HL-60 (cell line): ENCODE measurements at regions not wholly inside any gene's neighbourhood (a gene's known extent, or its start where the extent isn't known, plus 50 kb on each side); places are given as distances from the start of the nearest gene placed in this dataset.
"Not testable (repeated sequence)": the region's sequence is repeated elsewhere in the genome, so short reads cannot be mapped to it uniquely, and the experiment has no call there.

Experiments
- DNase-seq, 2 experiments: peaks; one replicate each; pipeline ENCODE4 v3.0.0-alpha.2; 2010 to 2020; ENCODE audit warnings: low read depth in 1 of 2, low spot score in 1 of 2
- H3K27ac ChIP-seq: fragments of 250-450 bp; sonication (Bioruptor Pico); replicated peaks from 2 replicates; pipeline ENCODE4 v1.5.1; 2020; ENCODE audit warnings: mild to moderate bottlenecking, moderate library complexity
- H3K27me3 ChIP-seq: fragments of 250-450 bp; sonication (Bioruptor Pico); 2 replicates; pipeline ENCODE4 v1.5.1; 2021; ENCODE audit warnings: mild to moderate bottlenecking, moderate library complexity; ENCODE audit not compliant: insufficient read depth, poor library complexity, severe bottlenecking
- H3K4me3 ChIP-seq: replicated peaks from 2 replicates; pipeline ENCODE4 v1.5.1; 2011; ENCODE audit warnings: mild to moderate bottlenecking, control low read depth, low read length; ENCODE audit not compliant: insufficient read depth
- GABPA ChIP-seq: IDR thresholded peaks from 2 replicates; pipeline ENCODE4 v1.6.1; 2012; ENCODE audit warnings: low read depth
- POLR2AphosphoS5 ChIP-seq: IDR thresholded peaks from 2 replicates; pipeline ENCODE4 v1.6.1; 2012; ENCODE audit warnings: low read depth
- SPI1 ChIP-seq: IDR thresholded peaks from 2 replicates; pipeline ENCODE4 v1.6.1; 2012; ENCODE audit warnings: low read depth, mild to moderate bottlenecking, borderline replicate concordance
- TF ChIP-seq, protein P1 (sequence below): IDR thresholded peaks from one replicate; pipeline ENCODE4 v1.5.1; 2011; ENCODE audit warnings: low read length, control low read depth, inconsistent platforms; ENCODE audit not compliant: insufficient read depth
- TF ChIP-seq, protein P2 (sequence below): IDR thresholded peaks from 2 replicates; pipeline ENCODE4 v1.6.1; 2012; ENCODE audit warnings: low read depth; ENCODE audit not compliant: insufficient replicate concordance

DNA sequence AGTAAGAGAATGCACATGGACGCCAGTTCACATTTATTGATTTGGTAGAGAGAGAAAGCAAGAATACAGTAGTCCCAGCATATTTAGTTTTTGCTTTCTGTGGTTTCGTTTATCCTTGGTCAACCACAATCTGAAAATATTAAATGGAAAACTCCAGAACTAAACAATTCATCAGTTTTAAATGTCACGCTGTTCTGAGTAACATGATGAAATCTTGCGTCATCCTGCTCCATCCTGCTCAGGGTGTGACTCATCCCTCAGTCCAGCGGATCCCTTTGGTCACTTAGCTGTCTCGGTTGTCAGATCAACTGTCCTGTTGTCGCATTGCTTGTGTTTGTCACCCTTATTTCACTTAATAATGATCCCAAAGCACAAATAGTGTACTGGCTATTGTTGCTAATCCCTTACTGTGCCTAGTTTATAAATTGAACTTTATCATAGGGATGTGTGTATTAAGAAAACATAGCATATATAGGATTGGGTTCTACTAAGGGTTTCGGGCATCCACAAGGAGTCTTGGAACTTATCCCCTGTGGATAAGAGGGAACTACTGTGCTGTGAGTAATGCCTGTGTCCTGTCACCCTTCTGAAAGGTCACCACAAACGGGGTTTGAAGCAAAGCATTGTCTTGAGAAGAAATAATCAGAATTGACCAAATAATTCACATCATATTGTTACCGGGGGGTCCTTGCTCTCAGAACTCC, 73.6 kb downstream of the OTUD1 start:
- no peaks in the 10 kb centered on the region for H3K27me3 ChIP-seq
- no peak overlapping the region for H3K4me3 ChIP-seq
- H3K27ac ChIP-seq: no peak overlapping the region
- DNase-seq: peak; percentile 3 to 28
- TF ChIP-seq SPI1 (no peak), POLR2AphosphoS5 (no peak), GABPA (no peak)
- TF ChIP-seq, protein P1, sequence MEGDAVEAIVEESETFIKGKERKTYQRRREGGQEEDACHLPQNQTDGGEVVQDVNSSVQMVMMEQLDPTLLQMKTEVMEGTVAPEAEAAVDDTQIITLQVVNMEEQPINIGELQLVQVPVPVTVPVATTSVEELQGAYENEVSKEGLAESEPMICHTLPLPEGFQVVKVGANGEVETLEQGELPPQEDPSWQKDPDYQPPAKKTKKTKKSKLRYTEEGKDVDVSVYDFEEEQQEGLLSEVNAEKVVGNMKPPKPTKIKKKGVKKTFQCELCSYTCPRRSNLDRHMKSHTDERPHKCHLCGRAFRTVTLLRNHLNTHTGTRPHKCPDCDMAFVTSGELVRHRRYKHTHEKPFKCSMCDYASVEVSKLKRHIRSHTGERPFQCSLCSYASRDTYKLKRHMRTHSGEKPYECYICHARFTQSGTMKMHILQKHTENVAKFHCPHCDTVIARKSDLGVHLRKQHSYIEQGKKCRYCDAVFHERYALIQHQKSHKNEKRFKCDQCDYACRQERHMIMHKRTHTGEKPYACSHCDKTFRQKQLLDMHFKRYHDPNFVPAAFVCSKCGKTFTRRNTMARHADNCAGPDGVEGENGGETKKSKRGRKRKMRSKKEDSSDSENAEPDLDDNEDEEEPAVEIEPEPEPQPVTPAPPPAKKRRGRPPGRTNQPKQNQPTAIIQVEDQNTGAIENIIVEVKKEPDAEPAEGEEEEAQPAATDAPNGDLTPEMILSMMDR: no peak
- TF ChIP-seq, protein P2, sequence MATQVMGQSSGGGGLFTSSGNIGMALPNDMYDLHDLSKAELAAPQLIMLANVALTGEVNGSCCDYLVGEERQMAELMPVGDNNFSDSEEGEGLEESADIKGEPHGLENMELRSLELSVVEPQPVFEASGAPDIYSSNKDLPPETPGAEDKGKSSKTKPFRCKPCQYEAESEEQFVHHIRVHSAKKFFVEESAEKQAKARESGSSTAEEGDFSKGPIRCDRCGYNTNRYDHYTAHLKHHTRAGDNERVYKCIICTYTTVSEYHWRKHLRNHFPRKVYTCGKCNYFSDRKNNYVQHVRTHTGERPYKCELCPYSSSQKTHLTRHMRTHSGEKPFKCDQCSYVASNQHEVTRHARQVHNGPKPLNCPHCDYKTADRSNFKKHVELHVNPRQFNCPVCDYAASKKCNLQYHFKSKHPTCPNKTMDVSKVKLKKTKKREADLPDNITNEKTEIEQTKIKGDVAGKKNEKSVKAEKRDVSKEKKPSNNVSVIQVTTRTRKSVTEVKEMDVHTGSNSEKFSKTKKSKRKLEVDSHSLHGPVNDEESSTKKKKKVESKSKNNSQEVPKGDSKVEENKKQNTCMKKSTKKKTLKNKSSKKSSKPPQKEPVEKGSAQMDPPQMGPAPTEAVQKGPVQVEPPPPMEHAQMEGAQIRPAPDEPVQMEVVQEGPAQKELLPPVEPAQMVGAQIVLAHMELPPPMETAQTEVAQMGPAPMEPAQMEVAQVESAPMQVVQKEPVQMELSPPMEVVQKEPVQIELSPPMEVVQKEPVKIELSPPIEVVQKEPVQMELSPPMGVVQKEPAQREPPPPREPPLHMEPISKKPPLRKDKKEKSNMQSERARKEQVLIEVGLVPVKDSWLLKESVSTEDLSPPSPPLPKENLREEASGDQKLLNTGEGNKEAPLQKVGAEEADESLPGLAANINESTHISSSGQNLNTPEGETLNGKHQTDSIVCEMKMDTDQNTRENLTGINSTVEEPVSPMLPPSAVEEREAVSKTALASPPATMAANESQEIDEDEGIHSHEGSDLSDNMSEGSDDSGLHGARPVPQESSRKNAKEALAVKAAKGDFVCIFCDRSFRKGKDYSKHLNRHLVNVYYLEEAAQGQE: no peak

DNA sequence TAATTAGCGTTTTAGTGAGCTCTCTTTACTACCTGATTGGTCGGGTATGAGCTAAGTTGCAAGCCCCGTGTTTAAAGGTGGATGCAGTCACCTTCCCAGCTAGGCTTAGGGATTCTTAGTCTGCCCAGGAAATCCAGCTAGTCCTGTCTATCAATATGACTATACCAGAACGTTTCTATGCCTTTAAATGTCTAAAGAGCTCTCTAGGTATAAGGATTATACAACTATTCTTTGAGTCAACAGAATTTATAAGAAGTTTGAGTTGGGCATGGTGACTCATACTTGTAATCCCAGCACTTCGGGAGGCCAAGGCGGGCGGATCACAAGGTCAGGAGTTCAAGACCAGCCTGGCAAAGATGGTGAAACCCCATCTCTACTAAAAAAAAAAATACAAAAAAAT, 74.7 kb downstream of the OTUD1 start:
- H3K27me3 ChIP-seq, H3K4me3 ChIP-seq, H3K27ac ChIP-seq, DNase-seq: not testable (repeated sequence)

DNA sequence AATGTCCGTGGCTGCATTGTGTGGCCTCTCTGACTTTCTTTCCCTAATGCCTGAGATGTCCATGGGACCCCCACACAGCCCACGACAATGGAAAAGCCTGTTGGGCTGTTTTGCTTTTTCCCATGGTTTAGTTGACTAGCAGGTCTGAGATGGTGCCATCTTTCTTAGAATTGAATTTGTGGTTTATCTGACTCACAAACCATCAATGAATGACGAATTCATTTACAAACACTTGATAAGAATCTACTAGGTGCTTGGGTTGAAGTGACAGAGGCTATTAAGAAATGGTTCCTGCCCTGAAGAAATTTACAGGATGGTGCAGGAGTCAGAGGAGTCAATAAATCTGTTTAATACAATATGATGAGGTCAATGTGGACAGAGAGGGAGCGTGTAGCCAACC, 75.4 kb downstream of the OTUD1 start:
- DNase-seq: no peak
- no peak for TF ChIP-seq SPI1
- TF ChIP-seq POLR2AphosphoS5: no peak
- TF ChIP-seq GABPA: no peak
- TF ChIP-seq, protein P1: no peak
- TF ChIP-seq, protein P2: no peak
- no peak overlapping the region for H3K4me3 ChIP-seq
- H3K27me3 ChIP-seq: no peaks in the 10 kb centered on the region
- no peak overlapping the region for H3K27ac ChIP-seq

DNA sequence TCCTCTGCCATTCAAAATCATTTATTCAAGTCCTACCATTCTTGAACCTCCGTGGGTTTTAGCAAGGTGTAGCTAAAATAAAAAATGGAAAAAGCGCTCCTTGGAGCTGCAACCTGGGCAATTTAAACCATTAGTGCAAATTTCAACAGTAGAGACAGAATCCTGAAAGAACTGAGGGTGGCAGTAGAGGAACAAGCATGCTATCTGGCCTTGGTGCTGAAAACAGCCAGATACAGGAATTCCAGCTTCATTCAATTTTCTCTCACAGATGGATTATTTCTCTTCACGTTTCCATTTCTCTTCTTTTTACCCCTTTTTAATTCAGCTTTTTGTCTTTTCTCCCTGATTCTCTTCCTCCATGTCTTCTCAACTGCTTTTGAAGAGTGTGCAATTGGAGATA, 77.7 kb downstream of the OTUD1 start:
- H3K27me3 ChIP-seq: no peaks in the 10 kb centered on the region
- H3K27ac ChIP-seq: no peak overlapping the region
- H3K4me3 ChIP-seq: no peak overlapping the region
- TF ChIP-seq, protein P2: peak; percentile 89
- TF ChIP-seq POLR2AphosphoS5: no peak
- DNase-seq: peak in 1 of 2 experiments; percentile 4
